GM19372 (cell line): ENCODE measurements at regions not wholly inside any gene's neighbourhood (a gene's known extent, or its start where the extent isn't known, plus 50 kb on each side); places are given as distances from the start of the nearest gene placed in this dataset.
"Not testable (repeated sequence)": the region's sequence is repeated elsewhere in the genome, so short reads cannot be mapped to it uniquely, and the experiment has no call there.

Experiments used
- ATAC-seq: cut with Tn5 transposase; IDR thresholded peaks from one replicate; pipeline ENCODE4 v1.9.1; 2021; ENCODE audit warnings: mild to moderate bottlenecking, low read depth, moderate library complexity; ENCODE audit not compliant: unreplicated experiment

DNA sequence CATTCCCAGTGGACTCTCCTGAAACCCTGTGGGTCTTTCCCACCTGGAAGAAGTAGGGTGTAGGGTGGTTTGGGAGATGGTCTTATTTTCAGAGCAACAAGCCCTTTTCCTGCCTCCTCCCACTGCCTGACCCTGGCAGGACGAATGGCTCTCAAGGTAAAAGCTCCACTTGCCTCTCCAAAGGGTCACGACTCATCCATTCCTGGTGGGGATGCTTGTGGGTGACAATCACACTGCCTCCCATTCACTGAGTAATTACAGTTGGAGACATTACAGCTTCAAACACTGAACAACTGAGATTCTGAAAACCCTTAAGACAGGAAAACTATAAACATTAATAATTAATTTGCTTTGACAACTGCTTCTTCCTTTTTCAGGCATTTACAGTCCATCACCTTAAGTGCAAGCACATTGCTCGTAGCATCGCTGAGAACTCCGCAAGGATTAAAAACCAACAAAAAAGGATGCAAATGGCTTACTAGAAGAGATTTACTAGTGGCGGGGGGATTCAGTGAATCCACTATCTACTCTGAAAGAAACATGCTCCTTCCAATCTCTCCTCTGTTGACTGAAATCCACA lies 199.6 kb upstream of the IRS2 start:
- no peak for ATAC-seq

DNA sequence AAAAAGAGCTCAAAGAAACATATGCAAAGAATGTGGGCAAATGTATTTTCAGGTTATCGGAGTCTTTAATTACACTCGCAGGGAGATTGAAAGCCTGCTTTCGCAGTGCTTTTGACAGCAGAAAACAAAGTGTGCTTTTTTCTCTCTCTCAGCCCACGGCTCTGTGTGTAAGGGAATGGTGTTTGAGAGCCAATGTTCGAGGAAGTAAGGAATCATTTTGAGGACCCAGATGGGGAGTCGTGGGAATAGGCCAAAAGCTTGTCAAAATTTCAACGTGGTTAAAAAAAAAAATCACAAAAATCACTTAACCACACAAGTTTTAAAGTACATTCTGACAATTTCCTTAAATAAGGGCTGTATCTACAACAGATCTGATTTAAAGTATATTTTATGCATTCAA lies 197.1 kb upstream of the IRS2 start:
- ATAC-seq = no peak

DNA sequence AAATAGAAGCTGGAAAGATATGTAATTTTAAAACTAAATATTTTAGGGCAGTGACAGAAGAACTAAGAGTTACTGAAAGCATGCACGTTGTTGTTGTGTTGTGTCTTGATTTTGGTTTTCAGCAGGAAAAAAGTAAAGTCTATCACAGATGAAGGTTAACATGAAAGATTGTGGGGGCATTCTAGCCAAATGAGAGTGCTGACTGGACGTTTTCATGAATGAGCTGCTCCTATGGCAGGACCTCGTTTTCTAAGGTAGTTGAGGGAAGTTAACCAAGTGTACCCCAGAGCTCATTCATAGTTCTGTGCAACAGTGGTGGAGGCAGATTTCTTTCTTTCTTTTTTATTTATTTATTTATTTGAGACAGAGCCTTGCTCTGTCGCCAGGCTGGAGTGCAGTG lies 194.6 kb upstream of the IRS2 start:
- ATAC-seq = no peak

DNA sequence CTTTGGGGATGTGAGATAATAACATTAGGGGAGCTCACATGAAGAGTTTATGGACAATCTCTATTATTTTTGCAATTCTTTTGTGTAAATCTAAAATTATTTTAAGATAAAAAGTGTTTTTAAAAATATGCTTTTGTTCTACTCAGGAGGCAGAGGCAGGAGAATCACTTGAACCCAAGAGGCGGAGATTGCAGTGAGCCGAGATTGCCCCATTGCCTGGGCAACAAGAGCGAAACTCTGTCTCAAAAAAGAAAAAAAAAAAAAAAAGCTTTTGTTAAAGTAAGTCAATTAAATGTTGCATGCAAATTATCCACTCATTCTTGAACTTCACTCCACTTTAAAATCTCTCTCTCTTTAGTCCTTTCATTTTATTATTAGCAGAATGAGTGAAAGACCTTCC lies 193.3 kb upstream of the IRS2 start:
- ATAC-seq = not testable (repeated sequence)

DNA sequence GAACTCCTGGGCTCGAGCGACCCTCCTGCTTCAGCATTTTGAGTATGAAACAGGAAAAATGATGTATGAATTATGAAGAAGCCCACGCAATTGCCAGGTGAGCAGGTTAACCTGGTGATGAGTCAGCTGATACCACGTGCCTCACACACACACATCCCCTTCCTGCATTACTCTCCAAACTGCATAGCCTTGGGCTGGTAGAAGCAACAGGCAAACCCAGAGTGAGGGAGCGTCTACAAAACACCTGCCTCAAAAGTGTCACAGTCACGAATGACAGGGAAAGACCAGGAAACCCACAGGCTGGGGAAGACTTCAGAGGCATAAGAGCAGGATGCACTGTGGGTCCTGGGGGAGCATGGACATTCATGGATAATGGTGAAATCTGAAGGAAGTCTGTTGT lies 192.8 kb upstream of the IRS2 start:
- no peak for ATAC-seq

DNA sequence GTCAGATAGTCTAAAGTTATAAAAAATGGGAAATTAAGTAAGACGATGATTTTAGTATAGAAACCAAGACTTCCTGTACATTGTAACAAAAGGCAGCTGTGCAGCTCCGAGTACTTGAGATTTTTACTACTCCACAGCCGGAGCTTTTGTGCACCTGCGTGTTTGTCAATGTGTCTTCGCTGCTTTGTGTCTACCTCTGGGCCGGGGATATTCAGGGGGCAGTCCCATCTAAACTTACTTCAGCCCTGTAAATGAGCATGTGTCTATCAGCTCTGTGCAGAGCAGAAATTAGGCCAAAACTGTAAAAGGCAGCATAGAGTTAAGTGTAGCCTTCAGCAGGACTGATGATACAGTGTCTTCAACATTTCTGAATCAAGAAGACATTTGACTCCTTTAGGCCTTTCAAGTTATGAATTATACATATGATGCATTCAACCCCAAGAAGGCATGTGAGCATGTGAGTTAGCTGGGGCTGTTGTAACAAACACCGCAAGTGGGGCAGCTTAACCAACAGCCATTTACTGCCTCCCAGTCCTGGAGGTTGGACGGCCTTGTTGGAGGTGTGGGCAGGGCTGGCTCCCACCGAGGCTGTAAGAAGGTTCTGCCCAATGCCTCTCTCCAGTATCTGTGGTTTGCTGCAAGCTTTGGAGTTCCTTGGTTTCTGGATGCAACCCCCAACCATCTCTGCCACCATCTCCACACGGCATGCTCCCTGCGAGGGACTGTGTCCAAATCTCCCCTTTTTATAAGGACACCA lies 191.0 kb upstream of the IRS2 start:
- no peak for ATAC-seq

DNA sequence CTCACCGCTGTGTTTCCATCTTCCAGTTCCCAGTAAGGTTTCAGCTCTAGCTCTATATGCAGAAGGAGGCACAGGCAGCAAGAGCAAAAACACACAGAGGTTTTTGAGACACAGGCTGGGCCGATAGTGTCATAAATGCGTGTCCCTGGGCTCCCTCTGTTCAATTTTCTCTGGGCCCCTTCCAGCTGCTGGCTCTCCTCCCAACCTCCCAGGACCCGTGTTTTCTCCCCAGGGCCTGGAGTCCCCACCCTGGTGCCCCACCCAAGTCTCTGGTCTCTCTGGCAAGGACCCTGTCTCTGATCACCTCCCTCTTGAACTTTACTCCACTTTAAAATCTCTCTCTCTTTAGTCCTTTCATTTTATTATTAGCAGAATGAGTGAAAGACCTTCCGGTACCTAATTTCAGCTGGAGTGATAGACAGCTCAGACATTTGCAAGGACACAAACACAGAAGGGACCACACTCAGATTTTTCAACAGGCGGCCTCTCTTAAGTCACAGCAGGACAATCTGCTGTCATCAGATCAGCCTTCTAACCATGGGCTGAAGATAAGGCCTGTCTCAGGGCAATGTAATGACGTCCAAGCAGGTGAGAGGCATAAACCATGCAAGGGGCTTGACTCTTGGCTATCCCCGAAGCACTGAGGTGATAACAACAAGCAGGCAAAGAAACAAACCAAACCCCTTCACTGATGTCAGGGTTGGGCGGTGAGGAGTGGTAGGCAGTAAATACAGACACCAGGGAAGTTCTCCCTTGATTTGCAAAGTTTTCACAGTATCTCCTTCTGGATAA lies 190.0 kb upstream of the IRS2 start:
- no peak for ATAC-seq

DNA sequence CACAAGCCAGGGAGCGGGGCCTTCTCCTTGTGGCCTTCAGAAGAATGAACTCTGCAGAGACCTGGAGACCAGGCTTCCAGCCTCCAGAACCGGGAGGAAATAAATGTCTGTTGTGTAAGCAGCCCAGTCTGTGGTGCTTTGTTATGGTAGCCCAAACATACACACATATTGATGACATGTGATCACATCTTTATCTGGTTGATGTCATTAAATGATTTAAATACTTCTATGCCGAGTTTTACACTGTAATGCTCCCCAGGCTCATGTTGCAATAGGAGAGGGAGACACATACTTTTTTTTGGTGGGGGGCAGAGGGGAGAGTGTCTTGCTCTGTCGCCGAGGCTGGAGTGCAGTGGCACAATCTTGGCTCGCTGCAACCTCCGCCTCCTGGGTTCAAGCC lies 188.0 kb upstream of the IRS2 start:
- no peak for ATAC-seq

DNA sequence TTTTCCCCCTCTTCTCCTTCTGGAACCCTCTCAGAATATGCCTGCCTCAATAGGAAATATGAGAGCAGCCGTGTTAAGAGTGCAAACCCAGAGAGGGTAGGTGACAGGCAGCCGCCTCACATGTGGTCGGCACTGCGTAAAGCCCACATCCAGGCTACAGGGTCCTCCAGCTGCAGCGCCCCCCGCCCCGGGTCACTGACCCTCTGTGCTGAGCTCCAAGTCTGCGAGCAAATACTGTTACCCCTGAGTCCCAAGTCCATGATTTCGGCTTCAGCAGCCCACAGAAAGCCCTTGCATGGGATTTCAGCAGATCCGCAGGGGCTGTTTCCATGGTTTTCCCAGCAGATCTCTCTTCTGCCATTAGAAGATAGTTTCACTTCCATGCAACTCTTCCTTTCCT lies 186.9 kb upstream of the IRS2 start:
- no peak for ATAC-seq

DNA sequence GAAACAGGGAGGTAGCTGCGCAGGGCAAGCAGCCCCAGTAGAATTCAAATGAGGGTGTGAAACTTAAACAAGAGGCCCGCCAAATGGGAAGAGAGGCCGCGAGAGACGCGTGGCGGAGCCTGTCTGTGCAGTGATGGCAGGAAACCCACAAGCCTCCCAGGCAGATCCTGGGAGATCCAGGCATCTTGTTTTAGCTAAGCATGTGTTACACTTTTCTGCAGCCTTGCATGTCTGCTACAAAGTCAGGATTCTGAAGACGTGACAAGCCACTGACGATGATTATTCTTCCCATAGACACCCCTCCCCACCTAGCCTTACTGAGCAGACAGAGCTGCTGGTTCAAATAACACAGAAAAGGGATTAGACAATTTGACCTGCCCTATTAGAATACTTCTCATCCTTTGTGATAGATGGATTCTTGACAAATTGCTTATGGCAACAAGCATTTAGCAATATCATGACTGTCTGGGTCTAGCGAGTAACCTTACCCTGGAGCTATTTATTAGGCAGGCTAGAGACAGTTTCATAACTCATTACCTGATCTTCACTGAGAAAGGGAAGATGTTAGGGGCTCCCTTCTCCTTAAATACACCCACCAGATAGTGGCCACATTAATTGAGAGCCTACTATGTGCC lies 185.2 kb upstream of the IRS2 start:
- ATAC-seq = no peak

DNA sequence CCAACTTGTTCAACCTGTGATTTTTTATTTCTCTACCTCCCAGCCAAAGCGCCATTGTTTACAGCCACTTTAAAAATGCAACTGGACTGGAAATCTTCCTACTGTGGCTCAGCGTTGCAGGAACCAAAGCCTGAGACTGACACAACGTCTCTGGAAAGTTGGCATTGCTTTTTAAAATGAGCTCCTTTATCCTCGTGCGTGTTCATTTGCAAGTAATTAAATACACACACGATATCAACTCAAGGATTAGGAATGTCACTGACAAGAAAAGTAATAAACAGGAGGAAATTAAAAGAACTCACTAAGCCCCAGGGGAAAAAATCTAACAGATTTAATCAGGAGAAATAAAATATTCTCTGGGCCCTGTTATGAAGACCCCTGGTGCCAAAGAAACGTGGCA lies 184.6 kb upstream of the IRS2 start:
- no peak for ATAC-seq

DNA sequence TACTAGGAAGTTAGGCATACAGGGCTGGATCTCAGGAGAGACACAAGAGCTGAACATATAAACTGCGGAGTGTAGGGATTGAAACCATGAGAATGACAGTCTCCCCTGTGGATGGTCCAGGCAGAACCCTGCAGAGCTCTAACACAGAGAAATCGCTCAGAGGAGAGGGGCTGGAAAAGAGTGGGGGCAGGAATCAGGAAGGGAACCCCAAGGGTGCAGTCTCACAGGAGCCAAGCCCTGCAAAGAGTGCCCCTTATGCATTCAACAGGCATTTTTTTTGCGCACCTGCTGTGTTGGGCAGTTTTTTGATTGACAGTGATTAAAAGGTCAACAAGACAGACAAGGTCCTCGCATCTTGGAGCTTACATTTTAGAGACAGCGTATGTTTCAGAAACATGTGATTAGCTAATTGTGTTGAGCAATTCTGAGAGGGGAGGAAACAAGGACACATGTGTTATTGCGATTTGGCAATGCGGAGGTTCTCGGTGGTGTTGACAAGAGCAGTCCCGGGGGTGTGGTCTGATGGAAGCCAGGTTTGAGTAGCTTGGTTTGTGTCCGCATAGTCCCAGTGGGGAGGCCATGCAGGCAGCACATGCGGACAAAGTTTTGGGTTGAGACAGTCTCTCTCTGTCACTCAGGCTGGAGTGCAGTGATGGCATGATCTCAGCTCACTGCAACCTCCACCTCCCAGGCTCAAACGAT lies 182.6 kb upstream of the IRS2 start:
- no peak for ATAC-seq

DNA sequence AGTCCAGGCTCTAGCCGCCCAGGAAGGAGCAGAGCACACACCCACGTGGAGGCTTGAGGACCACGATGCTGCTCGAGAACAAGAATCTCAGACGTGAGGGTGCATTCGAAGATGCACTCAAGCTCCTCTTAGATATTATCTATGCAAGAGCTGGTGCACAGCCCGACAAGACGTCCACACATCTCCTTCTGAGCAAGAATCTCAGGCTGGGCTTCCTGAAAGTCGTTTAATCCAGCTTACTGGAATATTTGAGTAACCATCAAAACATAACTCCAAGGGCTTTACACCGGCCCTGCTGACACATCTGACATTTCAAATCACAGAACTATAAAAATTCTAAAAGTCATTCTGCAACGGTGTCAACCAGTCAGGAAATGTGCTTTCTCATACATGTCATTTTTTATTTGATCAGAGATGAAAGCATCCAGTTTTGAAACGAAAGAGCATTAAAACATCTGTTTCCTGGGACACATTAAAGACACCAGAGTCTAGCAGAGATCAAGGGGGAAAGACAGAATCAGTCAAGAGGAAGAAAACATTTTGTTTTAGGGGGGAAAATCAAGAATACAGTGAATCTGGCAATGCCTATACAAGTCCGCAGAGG lies 177.7 kb upstream of the IRS2 start:
- ATAC-seq = no peak

DNA sequence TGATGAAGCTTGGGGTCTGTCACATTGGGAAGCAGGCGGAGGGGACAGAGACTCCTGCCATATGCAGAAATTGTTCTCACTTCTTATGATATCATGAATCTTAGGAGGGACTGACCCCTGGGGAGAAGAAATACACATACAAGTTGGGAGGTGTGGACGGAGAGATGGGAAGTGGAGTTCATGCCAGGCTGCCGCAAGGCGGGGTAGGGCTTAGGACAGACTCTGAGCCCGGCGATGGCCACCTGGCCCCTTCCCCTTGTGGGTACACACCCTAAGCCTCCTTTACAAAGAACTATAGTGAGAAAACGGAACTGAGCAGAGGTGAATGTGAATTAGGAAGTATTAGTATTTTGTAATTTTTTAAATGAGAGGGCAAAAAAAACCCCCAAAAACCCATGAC lies 177.0 kb upstream of the IRS2 start:
- no peak for ATAC-seq

DNA sequence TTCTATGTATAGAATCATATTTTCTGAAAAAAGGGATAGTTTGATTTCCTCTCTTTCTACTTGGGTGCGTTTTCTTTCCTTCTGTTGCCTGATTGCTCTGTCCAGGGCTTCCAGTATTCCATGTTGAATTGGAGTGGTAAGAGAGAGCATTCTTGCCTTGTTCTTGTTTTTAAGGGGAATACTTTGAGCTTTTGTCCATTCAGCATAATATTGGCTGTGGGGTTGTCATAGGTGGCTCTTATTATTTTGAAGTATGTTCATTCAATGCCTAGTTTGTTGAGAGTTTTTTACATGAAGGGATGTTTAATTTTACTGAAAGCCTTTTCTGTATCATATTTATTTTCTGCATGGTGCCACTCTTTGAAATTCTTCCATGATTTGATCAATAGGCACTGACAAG lies 173.5 kb upstream of the IRS2 start:
- no peak for ATAC-seq

DNA sequence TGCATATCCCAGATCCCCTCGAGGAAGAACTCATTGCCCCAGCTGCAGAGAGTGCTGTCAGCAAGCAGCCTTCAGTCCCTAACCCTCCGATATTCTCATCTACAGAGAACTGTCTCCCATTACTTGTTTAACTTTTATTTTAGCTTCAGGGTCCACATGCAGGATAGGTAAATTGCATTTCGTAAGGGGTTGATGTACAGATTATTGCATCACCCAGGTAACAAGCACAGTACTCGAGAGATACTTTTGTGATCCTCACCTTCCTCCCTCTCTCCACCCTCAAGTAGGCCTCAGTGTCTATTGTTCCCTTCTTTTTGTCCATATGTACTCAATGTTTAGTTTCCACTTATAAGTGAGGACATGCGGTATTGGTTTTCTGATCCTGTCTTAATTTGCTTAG lies 171.5 kb upstream of the IRS2 start:
- no peak for ATAC-seq

DNA sequence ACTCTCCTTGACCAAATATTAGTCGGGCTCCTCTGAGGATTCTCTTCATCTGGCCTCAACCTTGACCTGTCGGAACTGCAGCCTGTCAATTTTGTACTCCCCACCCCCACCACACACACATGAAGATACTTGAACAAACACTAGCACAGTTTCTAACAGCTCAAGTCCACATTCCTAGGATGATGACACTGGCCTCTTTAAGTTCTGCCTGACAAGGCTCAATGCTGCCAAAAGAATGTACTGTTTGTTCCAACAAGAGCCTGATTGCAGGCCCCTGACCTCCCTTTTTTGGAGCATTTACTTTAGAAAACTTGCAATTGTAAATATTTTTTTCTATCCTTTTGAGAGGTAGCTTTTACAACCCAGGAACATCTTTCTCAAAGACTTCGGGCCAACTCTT lies 169.2 kb upstream of the IRS2 start:
- ATAC-seq = no peak

DNA sequence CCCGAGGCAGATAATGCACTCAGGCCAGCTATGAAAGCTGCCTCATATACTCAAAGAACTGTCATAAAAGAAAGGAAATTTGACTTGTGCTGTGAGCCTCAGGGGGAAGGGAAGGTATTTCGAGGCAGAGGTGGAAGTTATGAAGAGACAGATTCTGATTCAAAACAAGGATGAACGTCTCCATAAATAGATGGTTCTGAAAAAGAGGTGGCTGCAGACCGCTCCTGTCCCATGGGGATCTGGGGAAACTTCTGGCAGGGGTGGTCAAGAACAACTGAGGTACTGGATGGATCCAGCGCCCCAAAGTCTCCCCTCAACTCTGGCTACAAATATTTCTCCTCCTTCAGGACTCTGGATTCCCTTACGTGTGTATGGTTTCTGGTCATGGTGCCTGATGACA lies 168.1 kb upstream of the IRS2 start:
- no peak for ATAC-seq

DNA sequence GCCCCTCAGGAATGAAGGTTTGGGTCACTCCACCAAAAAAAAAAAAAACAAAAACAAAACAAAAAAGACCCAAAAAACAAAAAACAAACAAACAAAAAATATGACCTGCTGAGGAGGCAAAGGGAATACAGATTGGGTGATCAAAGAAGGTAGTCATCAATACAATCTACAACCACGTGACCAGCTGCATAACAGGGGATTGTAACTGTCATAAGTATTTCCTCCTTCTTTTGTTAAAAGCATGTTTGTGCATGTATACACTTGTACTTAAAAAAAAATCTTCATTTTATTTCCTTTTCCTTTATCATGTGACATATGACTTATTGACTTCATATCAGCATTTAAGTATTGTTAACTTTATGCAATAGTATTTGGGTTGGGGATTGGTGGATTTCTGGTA lies 165.1 kb upstream of the IRS2 start:
- no peak for ATAC-seq

DNA sequence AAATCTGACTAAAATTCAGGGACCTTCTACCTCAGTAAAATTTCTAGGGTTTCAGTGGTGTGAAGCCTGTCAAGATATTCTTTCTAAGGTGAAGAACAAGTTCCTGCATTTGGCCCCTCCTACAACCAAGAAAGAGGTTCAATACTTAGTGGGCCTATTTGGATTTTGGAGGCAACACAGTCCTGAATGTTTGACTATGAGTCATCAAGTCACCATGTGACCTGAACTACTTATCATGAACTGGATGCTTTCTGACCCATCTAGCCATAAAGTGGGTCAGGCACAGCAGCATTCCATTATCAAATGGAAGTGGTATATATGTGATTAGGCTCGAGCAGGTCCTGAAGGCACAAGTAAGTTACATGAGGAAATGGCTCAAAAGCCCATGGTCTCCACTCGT lies 163.0 kb upstream of the IRS2 start:
- ATAC-seq = no peak
